Activated T-helper 17 cell treated with anti-CD3 and anti-CD28 coated beads, Interleukin-2, amount 50 U/mL, for 72 hours (primary cell): ENCODE measurements at regions not wholly inside any gene's neighbourhood (a gene's known extent, or its start where the extent isn't known, plus 50 kb on each side); places are given as distances from the start of the nearest gene placed in this dataset.

Experiments used
- ATAC-seq: fragments of 150-1000 bp; cut with Tn5 transposase; replicated peaks from 2 replicates; pipeline ENCODE4 v1.10.0; 2021; ENCODE audit warnings: mild to moderate bottlenecking, moderate library complexity
- H3K27ac Mint-ChIP-seq: one replicate; pipeline ENCODE4 v1.8.0; 2022; ENCODE audit warnings: mixed read lengths
- H3K27me3 Mint-ChIP-seq: one replicate; pipeline ENCODE4 v1.8.0; 2022; ENCODE audit warnings: mixed read lengths
- H3K36me3 Mint-ChIP-seq: one replicate; pipeline ENCODE4 v1.8.0; 2022; ENCODE audit warnings: low read depth, mild to moderate bottlenecking, mixed read lengths
- H3K4me1 Mint-ChIP-seq: one replicate; pipeline ENCODE4 v1.8.0; 2022; ENCODE audit warnings: mixed read lengths
- H3K4me3 Mint-ChIP-seq: one replicate; pipeline ENCODE4 v1.8.0; 2022; ENCODE audit warnings: mild to moderate bottlenecking, mixed read lengths
- H3K9me3 Mint-ChIP-seq: one replicate; pipeline ENCODE4 v1.8.0; 2022; ENCODE audit warnings: mixed read lengths

GRCh38 chr21:28834335-28835238 lies 158.1 kb downstream of the LTN1 start:
- Mint-ChIP-seq H3K27ac (no peak overlapping the region), H3K36me3 (no peaks in the 10 kb centered on the region), H3K27me3 (no peaks in the 10 kb centered on the region), H3K4me1 (peaks cover 41% of the 10 kb centered on the region), H3K4me3 (peak overlapping the region; percentile 54), H3K9me3 (peaks cover 2% of the 10 kb centered on the region)
- ATAC-seq, result no peak

GRCh38 chr21:28833609-28834008 lies 159.1 kb downstream of the LTN1 start:
- no peaks in the 10 kb centered on the region for H3K36me3 Mint-ChIP-seq
- H3K4me1 Mint-ChIP-seq, result peaks cover 41% of the 10 kb centered on the region
- no peaks in the 10 kb centered on the region for H3K27me3 Mint-ChIP-seq
- H3K4me3 Mint-ChIP-seq, result peak overlapping the region; percentile 54
- ATAC-seq, result no peak
- H3K27ac Mint-ChIP-seq, result peak overlapping the region; percentile 77
- no peaks in the 10 kb centered on the region for H3K9me3 Mint-ChIP-seq

- Mint-ChIP-seq H3K36me3 (no peaks in the 10 kb centered on the region), H3K27ac (peak overlapping the region; percentile 77), H3K4me1 (peaks cover 41% of the 10 kb centered on the region), H3K9me3 (no peaks in the 10 kb centered on the region), H3K27me3 (no peaks in the 10 kb centered on the region), H3K4me3 (peak overlapping the region; percentile 54)
- no peak for ATAC-seq
Observed at GRCh38 chr21:28833182-28833581, 159.5 kb downstream of the LTN1 start.

GRCh38 chr21:28832715-28833061 lies 160.0 kb downstream of the LTN1 start:
- no peaks in the 10 kb centered on the region for H3K9me3 Mint-ChIP-seq
- H3K36me3 Mint-ChIP-seq, result no peaks in the 10 kb centered on the region
- peaks cover 40% of the 10 kb centered on the region for H3K4me1 Mint-ChIP-seq
- peak overlapping the region; percentile 77 for H3K27ac Mint-ChIP-seq
- H3K4me3 Mint-ChIP-seq, result peak overlapping the region; percentile 54
- ATAC-seq, result no peak
- H3K27me3 Mint-ChIP-seq, result no peaks in the 10 kb centered on the region

GRCh38 chr21:28832013-28832714 lies 160.5 kb downstream of the LTN1 start:
- H3K4me3 Mint-ChIP-seq, result peak overlapping the region; percentile 54
- peaks cover 35% of the 10 kb centered on the region for H3K4me1 Mint-ChIP-seq
- H3K36me3 Mint-ChIP-seq, result no peaks in the 10 kb centered on the region
- H3K27me3 Mint-ChIP-seq, result no peaks in the 10 kb centered on the region
- peak; percentile 98 for ATAC-seq
- no peaks in the 10 kb centered on the region for H3K9me3 Mint-ChIP-seq
- H3K27ac Mint-ChIP-seq, result peak overlapping the region; percentile 77

- no peak for ATAC-seq
- H3K27me3 Mint-ChIP-seq, result no peaks in the 10 kb centered on the region
- no peak overlapping the region for H3K27ac Mint-ChIP-seq
- peaks cover 13% of the 10 kb centered on the region for H3K4me1 Mint-ChIP-seq
- H3K36me3 Mint-ChIP-seq, result no peaks in the 10 kb centered on the region
- no peak overlapping the region for H3K4me3 Mint-ChIP-seq
- H3K9me3 Mint-ChIP-seq, result no peaks in the 10 kb centered on the region
Observed at GRCh38 chr21:28828981-28829380, 163.7 kb downstream of the LTN1 start.

GRCh38 chr21:28828021-28828420 lies 164.7 kb downstream of the LTN1 start:
- H3K9me3 Mint-ChIP-seq, result no peaks in the 10 kb centered on the region
- H3K27ac Mint-ChIP-seq, result no peak overlapping the region
- no peak for ATAC-seq
- H3K4me1 Mint-ChIP-seq, result peaks cover 10% of the 10 kb centered on the region
- no peaks in the 10 kb centered on the region for H3K36me3 Mint-ChIP-seq
- H3K4me3 Mint-ChIP-seq, result no peak overlapping the region
- H3K27me3 Mint-ChIP-seq, result no peaks in the 10 kb centered on the region

- Mint-ChIP-seq H3K4me1 (peaks cover 6% of the 10 kb centered on the region), H3K27me3 (no peaks in the 10 kb centered on the region), H3K9me3 (no peaks in the 10 kb centered on the region), H3K36me3 (no peaks in the 10 kb centered on the region), H3K4me3 (no peak overlapping the region), H3K27ac (no peak overlapping the region)
- no peak for ATAC-seq
Observed at GRCh38 chr21:28827422-28827821, 165.3 kb downstream of the LTN1 start.

GRCh38 chr21:28826569-28826968 lies 166.1 kb downstream of the LTN1 start:
- no peak for ATAC-seq
- Mint-ChIP-seq H3K4me1 (no peaks in the 10 kb centered on the region), H3K27ac (no peak overlapping the region)

GRCh38 chr21:28826021-28826420 lies 166.7 kb downstream of the LTN1 start:
- no peak for ATAC-seq
- Mint-ChIP-seq H3K4me3 (no peak overlapping the region), H3K27ac (no peak overlapping the region), H3K36me3 (no peaks in the 10 kb centered on the region), H3K9me3 (no peaks in the 10 kb centered on the region), H3K4me1 (no peaks in the 10 kb centered on the region), H3K27me3 (no peaks in the 10 kb centered on the region)

More at GRCh38 chr21:28826569-28826968, 166.1 kb downstream of the LTN1 start:
- Mint-ChIP-seq H3K4me3 (no peak overlapping the region), H3K36me3 (no peaks in the 10 kb centered on the region), H3K27me3 (no peaks in the 10 kb centered on the region), H3K9me3 (no peaks in the 10 kb centered on the region)

- Mint-ChIP-seq H3K9me3 (no peaks in the 10 kb centered on the region), H3K27me3 (no peaks in the 10 kb centered on the region), H3K4me1 (no peaks in the 10 kb centered on the region), H3K27ac (no peak overlapping the region), H3K36me3 (no peaks in the 10 kb centered on the region), H3K4me3 (no peak overlapping the region)
- no peak for ATAC-seq
Observed at GRCh38 chr21:28823429-28823828, 169.2 kb downstream of the LTN1 start.

- no peak overlapping the region for H3K27ac Mint-ChIP-seq
- H3K36me3 Mint-ChIP-seq, result no peaks in the 10 kb centered on the region
- H3K27me3 Mint-ChIP-seq, result no peaks in the 10 kb centered on the region
- no peak overlapping the region for H3K4me3 Mint-ChIP-seq
- H3K4me1 Mint-ChIP-seq, result no peaks in the 10 kb centered on the region
- no peaks in the 10 kb centered on the region for H3K9me3 Mint-ChIP-seq
- ATAC-seq, result no peak
Observed at GRCh38 chr21:28822486-28823335, 170.0 kb downstream of the LTN1 start.

- H3K9me3 Mint-ChIP-seq, result no peaks in the 10 kb centered on the region
- H3K27me3 Mint-ChIP-seq, result no peaks in the 10 kb centered on the region
- no peaks in the 10 kb centered on the region for H3K4me1 Mint-ChIP-seq
- no peak overlapping the region for H3K27ac Mint-ChIP-seq
- H3K36me3 Mint-ChIP-seq, result no peaks in the 10 kb centered on the region
- ATAC-seq, result no peak
- H3K4me3 Mint-ChIP-seq, result no peak overlapping the region
Observed at GRCh38 chr21:28822123-28822399, 170.6 kb downstream of the LTN1 start.

GRCh38 chr21:28821276-28822122 lies 171.2 kb downstream of the LTN1 start:
- no peaks in the 10 kb centered on the region for H3K27me3 Mint-ChIP-seq
- no peaks in the 10 kb centered on the region for H3K4me1 Mint-ChIP-seq
- H3K4me3 Mint-ChIP-seq, result no peak overlapping the region
- no peak for ATAC-seq
- no peaks in the 10 kb centered on the region for H3K9me3 Mint-ChIP-seq
- H3K36me3 Mint-ChIP-seq, result no peaks in the 10 kb centered on the region
- no peak overlapping the region for H3K27ac Mint-ChIP-seq
